HG03097 (cell line): ENCODE measurements at regions not wholly inside any gene's neighbourhood (a gene's known extent, or its start where the extent isn't known, plus 50 kb on each side); places are given as distances from the start of the nearest gene placed in this dataset.
"Not testable (repeated sequence)": the region's sequence is repeated elsewhere in the genome, so short reads cannot be mapped to it uniquely, and the experiment has no call there.

Experiments used
- ATAC-seq: cut with Tn5 transposase; IDR thresholded peaks from one replicate; pipeline ENCODE4 v1.9.1; 2021; ENCODE audit not compliant: unreplicated experiment, low FRiP score

GRCh38 chr12:20150835-20151422 is 217.4 kb upstream of the PDE3A start:
- no peak for ATAC-seq

GRCh38 chr12:20154052-20154451 is 214.3 kb upstream of the PDE3A start:
- ATAC-seq = no peak

- ATAC-seq = no peak
Observed at GRCh38 chr12:20155374-20155773, 213.0 kb upstream of the PDE3A start.

GRCh38 chr12:20160899-20161298 is 207.4 kb upstream of the PDE3A start:
- not testable (repeated sequence) for ATAC-seq

- no peak for ATAC-seq
Observed at GRCh38 chr12:20174528-20175175, 193.7 kb upstream of the PDE3A start.

GRCh38 chr12:20175704-20176388 is 192.5 kb upstream of the PDE3A start:
- ATAC-seq = no peak

- no peak for ATAC-seq
Observed at GRCh38 chr12:20181416-20182180, 186.7 kb upstream of the PDE3A start.

- no peak for ATAC-seq
Observed at GRCh38 chr12:20183563-20183962, 184.8 kb upstream of the PDE3A start.

- no peak for ATAC-seq
Observed at GRCh38 chr12:20184514-20184913, 183.8 kb upstream of the PDE3A start.

- no peak for ATAC-seq
Observed at GRCh38 chr12:20187456-20187855, 180.9 kb upstream of the PDE3A start.

GRCh38 chr12:20188930-20189653 is 179.2 kb upstream of the PDE3A start:
- no peak for ATAC-seq

GRCh38 chr12:20189767-20190166 is 178.6 kb upstream of the PDE3A start:
- ATAC-seq = no peak

GRCh38 chr12:20194171-20194570 is 174.2 kb upstream of the PDE3A start:
- ATAC-seq = no peak

GRCh38 chr12:20196767-20197166 is 171.6 kb upstream of the PDE3A start:
- ATAC-seq = no peak

GRCh38 chr12:20197411-20197810 is 170.9 kb upstream of the PDE3A start:
- no peak for ATAC-seq

- no peak for ATAC-seq
Observed at GRCh38 chr12:20199780-20200179, 168.6 kb upstream of the PDE3A start.

GRCh38 chr12:20201733-20202132 is 166.6 kb upstream of the PDE3A start:
- ATAC-seq = no peak

GRCh38 chr12:20205854-20206253 is 162.5 kb upstream of the PDE3A start:
- no peak for ATAC-seq

GRCh38 chr12:20206410-20206809 is 161.9 kb upstream of the PDE3A start:
- ATAC-seq = no peak

GRCh38 chr12:20210621-20211215 is 157.6 kb upstream of the PDE3A start:
- ATAC-seq = no peak
